ENCODE measurements at regions not wholly inside any gene's neighbourhood (a gene's known extent, or its start where the extent isn't known, plus 50 kb on each side); places are given as distances from the start of the nearest gene placed in this dataset.

- TF ChIP-seq CTCF (IDR thresholded peaks at IDR 0.05; ENCODE audit: insufficient read depth, low read length, poor library complexity, severe bottlenecking) (no peak), EZH2phosphoT487 (conservative IDR thresholded peaks at IDR 0.05; ENCODE audit: low read length) (no peak)
Observed at GRCh38 chr9:86809759-86810367, 137.4 kb downstream of the GAS1 start.
